HG03095 (cell line): ENCODE measurements at regions not wholly inside any gene's neighbourhood (a gene's known extent, or its start where the extent isn't known, plus 50 kb on each side); places are given as distances from the start of the nearest gene placed in this dataset.
A peak's percentile ranks its signal among the peaks of the same experiment; 100 is the strongest.
"Not testable (repeated sequence)": the region's sequence is repeated elsewhere in the genome, so short reads cannot be mapped to it uniquely, and the experiment has no call there.

ENCODE experiments used
- ATAC-seq: cut with Tn5 transposase; IDR thresholded peaks from one replicate; pipeline ENCODE4 v1.9.1; 2021; ENCODE audit warnings: moderate library complexity; ENCODE audit not compliant: unreplicated experiment

DNA sequence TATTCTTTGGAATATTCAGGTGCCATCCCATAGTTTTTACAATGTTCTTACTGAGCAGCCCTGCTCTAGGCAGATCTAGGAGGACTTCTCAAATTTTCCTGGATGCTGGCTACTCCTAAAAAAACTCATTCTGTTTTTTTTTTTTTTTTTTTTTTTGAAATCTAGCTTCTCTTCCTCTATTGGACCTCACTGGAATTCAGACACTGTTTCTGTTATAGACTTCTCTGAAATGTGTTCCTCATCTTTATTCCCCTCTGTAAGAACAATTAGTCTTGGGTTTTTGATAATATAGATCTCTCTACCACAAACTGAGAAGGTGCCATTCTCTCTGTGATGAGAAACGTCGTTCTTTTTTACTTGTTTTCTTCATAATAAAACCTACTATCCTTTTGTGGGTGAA is 115.3 kb upstream of the CCND2 start:
- ATAC-seq, result no peak

DNA sequence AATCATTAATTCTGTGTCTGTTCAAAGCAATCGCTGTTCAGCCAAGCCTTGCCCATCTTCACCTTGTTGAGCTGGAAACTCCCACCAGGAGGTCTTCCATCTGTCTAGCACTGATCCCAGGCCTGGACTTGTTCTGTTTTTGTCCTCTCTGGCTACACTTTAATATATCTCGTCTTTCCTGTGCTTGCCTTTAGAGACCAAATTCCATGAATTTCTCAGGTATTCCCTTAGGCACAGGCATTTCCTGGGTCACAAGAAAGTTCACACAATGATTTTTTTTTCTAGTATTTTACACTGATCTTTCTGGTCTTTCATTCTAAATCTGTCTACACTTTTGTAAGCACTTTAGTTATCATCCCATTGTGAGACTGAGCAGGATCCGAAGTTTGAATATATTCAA is 116.4 kb upstream of the CCND2 start:
- ATAC-seq, result no peak

DNA sequence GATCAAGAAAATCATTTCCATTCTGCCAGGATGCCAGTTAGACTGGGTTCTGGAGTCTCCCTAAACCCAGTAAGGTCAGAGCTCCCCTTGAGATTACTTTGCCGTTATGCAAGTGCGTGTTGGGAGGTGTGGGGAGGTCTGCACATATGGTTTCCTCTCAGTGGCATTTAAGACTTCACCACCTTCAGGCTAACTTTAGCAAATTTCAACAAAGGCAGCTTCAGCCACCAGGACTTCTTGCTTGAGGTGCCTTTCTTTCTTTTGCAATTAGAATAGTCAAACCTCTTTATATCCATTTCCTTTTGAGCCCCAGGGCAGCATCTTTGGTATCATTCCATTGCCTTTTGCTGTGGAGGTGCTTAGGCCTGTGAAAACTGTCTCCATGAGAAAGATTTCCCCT is 117.2 kb upstream of the CCND2 start:
- no peak for ATAC-seq

DNA sequence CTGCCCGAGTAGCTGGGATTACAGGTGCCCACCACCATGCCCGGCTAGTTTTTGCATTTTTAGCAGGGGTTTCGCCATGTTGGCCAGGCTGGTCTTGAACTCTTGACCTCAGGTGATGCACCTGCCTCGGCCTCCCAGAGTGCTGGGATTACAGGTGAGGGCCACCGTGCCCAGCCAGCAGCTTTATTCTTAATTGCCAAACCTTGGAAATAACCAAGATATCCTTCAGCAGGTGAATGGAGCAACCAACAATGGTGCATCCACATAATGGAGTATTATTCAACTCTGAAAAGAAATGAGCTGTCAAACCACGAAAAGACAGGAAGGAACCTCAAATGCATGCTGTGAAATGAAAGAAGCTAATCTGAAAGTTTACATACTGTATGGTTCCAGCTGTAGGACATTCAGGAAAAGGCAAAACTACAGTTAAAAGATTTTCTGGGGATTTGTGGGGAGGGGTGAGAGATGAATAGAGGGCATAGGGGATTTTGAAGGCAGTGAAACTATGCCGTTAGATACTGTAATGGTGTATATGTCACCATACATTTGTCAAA is 118.8 kb upstream of the CCND2 start:
- no peak for ATAC-seq

DNA sequence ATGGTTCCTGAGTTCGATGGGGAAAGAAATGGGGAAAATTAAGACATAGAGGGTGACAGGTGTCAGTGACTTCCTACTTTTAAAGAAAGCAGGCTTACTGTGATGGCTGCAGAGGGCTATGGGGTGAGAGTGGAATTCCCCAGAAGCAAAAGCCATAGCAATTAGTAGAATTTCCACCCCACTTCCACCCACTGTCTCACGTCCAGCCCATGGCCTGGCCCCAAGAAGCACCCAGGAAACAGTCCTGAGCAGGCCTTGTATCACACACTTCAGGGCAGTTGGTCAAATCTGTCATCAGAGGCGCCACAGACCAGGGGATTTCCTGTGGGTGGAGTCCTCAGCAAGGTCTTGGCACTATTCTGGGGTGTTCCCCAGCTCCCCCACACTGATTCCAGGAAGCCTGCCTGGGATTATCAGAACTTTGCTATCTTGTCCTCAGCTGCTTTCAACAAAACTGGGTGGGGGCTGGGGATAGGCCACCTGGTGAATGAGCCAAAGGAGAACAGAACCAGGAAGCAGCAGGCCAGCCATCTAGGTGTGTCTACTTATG is 120.1 kb upstream of the CCND2 start:
- peak; percentile 66 for ATAC-seq

DNA sequence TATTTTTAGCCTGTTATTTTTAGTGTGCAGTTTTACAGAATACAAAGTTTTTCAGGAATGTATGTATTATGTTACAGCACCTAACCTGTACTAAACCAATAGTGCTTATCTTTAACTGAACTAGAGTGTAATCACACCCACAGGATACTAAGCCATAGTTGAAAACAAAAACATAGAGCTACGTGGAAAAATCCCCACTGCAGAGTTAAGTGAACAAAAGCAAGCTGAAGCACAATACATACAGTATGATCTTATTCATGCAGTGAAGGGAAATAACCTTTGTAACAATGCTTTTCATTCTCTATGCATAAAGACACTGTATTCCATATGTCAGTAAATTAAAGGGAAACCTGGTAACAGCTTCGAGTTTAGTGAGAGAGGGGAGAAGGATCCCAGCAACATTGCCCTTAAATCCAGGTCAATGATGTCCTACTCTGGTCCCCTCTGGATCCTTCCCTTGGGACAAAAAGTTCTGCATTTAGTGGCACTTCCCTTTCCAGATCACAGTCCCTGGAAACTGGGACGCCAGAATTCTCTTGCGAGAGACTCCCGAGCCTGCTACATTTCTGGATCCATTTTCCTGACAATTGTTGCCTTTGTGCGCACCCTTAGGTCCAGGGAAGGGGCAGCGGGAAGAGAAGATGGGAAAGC is 121.3 kb upstream of the CCND2 start:
- ATAC-seq, result no peak

DNA sequence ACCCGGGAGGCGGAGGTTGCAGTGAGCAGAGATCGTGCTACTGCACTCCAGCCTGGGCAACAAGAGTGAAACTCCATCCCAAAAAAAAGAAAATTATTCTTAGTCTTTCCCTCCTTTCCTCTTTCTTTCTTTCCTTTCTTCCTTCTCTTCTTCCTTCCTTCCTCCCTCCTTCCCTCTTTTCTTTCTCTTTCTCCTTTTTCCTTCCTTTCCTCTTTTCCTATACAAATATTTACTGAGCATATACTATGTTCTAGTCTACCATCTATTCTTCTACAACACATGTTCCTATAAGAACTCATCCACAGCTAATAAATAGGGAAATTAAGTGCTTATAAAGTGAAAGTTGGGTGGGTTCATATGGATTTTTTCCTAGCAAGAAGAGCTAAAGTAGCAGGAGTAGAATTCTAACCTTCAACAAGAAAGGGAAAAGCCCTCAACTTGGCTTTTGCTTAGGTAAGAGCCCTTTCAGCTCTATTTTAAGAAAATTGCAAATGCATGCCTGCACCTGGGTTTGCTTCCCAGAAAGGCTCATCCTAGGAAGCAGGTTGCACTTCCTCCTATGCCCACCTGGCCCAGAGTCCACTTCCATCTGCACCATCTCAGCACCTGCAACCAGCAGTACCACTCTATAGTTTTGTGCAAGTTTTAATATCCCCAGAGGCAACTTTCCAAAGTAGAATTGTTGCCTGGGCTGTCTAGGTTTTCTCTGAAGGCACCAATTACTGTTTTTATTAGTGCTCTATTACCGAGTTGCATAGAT is 122.0 kb upstream of the CCND2 start:
- no peak for ATAC-seq

DNA sequence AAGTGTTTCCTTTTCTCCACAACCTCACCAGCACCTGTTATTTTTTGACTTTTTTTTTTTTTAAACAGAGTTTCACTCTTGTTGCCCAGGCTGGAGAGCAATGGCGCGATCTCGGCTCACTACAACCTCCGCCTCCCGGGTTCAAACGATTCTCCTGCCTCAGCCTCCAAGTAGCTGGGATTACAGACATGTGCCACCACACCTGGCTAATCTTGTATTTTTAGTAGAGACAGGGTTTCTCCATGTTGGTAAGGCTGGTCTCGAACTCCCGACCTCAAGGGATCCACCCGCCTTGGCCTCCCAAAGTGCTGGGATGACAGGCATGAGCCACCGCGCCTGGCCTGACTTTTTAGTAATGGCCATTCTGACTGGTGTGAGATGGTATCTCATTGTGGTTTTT is 123.2 kb upstream of the CCND2 start:
- not testable (repeated sequence) for ATAC-seq

DNA sequence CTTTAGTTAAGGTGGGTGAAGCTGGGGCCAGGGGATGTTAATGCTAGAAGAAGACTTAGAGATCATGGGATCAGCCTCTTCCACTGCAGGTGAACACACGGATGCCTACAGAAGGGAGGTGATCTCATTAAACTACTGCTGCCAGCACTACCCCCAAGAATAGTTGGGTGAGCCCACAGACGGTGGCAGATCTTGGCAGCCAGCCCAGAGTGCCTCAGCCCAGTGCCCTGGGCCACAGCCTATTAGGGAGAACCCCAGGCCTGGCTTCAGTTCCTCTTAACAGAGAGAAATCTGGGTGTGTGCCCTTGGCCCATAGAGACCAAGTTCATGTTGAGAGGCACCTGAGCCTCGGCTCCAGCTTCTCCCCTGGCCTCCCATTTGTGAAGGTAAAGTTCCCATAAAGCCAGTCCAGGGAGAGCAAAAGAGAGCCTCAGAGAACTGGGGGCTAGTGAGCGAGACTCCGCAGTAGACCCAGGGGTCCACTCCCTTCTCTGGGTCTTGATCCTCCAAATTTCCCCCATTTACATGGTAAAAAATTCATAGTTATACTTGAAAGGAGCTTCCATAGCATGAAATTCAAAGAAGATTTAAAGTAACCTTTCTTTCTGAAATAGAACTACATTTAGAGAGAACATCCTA is 125.0 kb upstream of the CCND2 start:
- ATAC-seq, result peak; percentile 41

DNA sequence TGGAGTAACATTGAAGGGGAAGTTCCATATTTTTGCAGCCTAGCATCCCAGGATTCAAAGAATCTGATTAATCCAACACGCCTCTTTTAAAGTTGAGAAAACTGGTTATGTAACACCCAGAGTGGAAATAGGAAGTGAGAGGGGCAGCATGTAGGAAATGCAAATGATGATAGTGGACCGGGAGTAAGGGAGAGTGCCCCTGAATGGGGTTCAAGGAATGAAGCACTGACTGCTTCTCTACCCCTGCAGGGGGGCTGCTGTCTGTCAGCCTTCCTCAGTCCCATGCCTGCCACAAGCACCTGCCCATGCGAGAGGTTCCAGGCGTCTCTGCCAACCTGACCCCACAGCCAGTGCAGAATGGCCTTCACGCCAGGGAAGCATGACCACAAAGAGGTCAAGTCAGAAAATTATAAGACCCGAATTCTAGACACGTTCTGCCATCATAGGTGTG is 126.5 kb upstream of the CCND2 start:
- ATAC-seq, result no peak

DNA sequence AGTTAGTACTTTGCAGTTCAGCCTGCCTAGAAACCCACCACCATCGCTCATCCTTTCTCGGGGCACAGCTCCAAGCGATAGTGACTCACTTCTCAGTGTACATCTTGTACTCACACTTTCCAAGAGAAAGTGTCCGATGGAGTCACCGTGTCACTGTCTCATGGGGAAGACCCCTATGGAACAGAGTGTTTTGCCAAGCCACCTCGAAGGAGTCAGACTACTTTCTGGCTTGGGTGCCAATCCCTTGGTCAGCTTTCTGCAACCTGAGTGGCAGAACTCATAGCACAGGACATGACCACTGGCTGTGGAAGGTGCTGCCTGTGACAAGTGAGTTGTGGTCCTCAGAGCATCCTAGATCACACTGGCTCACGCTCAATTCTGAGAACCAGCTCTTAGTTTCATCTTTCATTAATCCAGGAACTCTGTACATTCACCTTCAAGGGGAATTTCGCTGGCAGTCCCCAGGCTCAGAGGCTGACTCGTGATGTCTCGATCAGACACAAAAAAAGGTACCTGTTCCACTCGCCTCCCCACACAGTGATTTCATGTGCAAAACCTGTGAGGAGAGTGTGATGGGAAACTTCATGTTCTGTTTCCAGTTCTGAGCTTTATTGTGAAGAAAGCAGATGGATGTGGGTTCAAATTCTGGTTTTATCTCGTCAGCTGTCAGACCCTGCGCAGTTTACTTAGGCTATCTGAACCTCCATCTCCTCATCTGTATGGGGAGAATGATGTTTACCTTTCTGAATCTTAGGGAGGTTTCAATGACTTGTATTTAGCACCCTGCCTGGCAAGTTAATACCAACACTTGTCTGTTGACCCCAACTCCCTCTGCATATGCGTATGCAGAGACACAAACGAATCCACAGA is 127.3 kb upstream of the CCND2 start:
- ATAC-seq, result no peak

DNA sequence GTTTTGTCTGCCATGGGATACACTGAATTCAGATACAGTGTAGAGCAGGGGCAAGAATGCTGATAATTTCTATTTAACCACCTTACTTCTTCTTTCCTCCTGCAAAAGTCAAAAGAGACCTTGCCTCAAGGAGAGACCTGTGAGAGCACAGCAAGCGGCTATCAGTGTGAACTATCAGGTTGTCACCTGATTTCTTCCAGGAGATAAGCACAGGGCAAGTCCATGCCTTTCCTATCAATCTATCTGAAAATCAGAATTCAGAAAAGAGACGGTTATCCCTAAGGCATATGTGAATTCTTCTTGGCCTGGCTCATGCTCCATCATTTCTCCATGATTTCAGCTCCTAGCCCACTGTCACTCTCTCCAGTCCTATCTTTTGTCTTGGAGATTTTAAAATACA is 128.9 kb upstream of the CCND2 start:
- ATAC-seq, result no peak

DNA sequence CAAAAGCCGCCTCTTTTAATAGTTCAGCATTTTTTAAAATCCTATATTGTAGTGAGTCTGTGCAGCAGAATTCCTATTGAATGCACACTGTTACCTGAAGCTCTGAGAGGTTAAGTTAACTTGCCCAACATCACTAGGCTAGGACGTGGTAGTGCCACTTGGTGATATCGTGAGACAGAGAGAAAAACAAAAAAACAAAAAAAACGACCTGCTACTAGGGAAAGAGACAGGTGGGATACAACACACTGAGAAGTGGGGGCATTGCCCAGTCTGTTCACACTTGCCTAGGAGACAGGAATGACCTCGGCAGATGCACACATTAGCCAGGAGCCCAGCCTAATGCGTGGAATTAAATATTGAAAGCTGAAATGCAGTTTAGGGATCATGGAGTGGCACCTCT is 129.7 kb upstream of the CCND2 start:
- ATAC-seq, result no peak

DNA sequence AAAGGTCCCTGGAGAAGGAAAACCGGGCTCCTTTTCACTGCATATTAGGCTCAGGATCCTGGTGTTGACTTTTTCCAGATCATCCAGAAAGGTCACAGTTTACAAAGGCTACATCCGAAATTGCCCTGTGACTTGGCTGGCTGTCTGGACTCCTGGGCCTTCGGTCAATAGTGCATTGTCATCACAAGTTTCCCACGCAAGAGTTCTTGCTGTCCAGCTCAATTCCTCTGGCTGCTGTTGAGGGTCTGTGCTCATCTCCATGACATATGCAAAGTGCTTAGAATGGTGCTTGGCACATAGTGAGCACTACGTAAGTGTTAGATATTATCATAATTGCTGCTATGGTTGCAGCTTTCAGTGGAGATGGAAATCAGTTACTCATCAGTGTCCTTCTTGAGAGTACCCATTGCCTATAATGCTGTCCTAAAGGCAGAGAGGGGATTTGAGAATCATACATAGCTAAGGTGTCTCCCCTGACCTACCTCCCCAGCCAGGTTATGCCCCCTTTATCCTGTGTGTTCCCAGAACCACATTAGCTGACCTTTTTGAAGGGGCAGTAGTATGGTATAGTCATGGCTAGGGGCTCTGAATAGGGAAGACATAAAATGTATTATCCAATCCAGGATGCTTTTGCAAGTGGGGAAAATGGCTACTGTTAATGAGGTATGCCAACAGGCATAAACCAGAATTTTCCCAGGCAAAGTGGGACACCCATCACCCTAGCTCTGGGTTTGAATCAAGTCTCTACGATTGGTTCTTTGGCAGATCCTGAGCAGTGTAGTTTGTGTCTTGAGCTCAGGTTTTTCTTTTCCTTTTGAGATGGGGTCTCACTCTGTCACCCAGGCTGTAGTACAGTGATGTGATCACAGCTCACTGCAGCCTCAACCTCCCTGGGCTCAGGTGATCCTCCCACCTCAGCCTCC is 132.0 kb upstream of the CCND2 start:
- ATAC-seq, result no peak

DNA sequence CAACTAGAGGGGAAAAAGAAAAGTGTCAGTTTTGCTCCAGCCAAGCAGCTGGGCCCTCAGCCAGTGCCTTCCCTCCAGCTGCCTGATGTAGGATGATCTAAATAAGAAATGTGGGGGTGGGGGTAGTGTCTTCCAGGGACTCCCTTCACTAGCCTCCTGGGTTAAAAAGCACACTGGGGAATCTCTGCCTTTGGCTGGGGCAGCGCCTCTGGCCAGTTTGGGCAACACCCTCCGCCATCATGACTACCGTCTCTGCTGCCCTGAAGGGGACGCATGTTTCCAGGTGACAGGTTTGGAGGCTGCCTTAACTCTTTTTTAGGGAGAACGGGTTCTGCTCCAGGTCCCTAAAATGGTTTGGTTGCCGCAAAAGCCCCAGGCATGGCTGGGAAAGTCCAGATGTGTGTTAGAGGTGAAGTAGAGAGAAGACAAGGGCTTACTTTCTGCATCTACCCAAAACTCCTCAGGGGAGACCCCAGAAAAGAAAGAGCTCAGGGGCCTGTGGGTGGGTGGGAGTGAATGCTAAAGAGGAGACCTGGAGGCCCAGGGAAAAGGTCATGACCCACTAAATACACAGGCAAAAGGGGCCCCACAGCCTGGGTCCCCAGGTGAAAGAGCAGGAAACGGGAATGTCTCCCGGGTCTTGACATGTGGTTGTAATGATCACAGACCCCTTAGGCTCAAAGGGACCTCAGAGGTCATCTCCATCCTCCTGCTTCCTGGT is 132.8 kb upstream of the CCND2 start:
- no peak for ATAC-seq

DNA sequence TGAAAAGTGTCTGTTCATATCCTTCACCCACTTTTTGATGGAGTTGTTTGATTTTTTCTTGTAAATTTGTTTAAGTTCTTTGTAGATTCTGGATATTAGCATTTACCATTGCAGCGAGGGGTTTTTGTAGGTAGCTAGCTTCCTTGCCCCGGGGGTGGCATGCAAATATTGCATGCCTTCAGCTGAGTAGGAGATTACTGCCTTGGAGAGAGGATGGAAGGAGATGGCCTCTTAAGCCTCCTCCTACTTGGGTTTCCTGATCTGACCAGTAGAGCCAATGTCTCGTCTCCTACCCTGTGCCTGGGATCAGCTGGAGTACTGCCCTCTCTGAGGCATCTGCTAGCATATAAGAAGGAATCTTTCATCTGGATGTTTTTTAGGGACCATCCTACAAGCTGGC is 134.4 kb upstream of the CCND2 start:
- no peak for ATAC-seq

DNA sequence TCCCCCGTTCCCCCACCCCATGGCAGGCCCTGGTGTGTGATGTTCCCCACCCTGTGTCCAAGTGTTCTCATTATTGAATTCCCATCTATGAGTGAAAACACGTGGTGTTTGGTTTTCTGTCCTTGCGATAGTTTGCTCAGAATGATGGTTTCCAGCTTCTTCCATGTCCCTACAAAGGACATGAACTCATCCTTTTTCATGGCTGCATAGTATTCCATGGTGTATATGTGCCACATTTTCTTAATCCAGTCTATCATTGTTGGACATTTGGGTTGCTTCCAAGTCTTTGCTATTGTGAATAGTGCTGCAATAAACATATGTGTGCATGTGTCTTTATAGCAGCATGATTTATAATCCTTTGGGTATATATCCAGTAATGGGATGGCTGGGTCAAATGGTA is 135.0 kb upstream of the CCND2 start:
- not testable (repeated sequence) for ATAC-seq

DNA sequence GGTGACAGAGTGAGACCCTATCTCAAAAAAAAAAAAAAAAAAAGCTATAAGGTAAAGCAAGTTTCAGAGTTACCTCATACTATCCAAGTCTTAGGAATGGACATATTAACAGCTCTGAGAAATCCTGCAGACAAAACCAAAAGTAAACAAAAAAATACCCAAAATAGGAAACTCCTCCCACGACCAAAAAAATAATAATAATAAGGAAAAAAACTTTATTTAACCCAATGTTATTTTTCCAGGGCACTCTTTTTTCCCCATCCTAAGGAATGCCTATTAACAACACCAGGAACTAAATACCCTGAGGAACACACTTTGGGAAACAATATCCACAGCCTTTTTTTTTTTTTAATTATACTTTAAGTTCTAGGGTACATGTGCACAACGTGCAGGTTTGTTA is 135.5 kb upstream of the CCND2 start:
- no peak for ATAC-seq

DNA sequence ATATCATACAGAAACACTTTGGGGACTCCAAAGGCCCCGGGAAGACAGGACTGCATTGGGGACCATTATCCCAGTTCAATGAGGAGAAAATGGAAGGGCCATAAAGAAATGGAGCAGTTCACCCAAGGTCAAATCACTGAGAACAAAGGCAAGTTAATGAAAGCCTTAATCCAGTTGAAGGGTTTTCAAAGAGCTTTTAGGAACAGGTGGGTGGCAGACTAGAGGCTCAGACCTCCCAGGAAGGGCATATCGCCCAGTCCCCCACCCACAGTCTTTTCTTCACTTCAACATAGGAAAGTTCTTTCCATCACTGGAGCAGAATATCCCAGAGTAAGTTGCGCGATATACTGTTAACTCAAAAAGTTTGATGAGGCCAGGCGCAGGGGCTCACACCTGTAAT is 136.1 kb upstream of the CCND2 start:
- no peak for ATAC-seq
